ENCODE measurements at regions not wholly inside any gene's neighbourhood (a gene's known extent, or its start where the extent isn't known, plus 50 kb on each side); places are given as distances from the start of the nearest gene placed in this dataset.

DNA sequence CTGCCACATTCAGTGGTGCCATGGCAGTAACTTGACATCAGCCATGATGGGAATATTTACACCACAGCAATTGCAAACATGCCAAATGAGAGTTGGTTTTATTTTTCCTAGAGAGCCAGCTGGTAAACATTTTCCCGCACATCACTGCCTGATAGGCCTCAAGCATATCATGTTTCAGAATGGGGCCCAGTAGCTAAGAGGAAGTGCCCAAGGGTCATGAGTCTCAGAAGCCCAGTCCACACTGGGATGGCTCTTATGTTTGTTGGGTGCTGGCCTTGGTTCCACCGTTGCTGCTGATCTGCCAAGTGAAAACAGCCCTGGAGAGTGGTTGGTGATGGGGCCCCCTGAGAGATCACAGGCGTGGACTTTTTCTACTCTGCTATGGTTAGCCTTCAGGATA is 64.3 kb upstream of the NAV2 start:
- Histone ChIP-seq H3K4me3 (replicated peaks; ENCODE audit: insufficient read depth, low read length) (no peak overlapping the region), H3K27me3 (ENCODE audit: insufficient read depth, poor library complexity, severe bottlenecking) (no peaks in the 10 kb centered on the region), H3K27ac (replicated peaks) (no peak overlapping the region)
- TF ChIP-seq GABPA (IDR thresholded peaks at IDR 0.05; ENCODE audit: low read depth) (no peak), CTCF (IDR thresholded peaks at IDR 0.05; ENCODE audit: insufficient read depth, low read length) (no peak), SPI1 (IDR thresholded peaks at IDR 0.05; ENCODE audit: borderline replicate concordance, low read depth) (no peak), POLR2AphosphoS5 (IDR thresholded peaks at IDR 0.05; ENCODE audit: low read depth) (no peak)
- TF ChIP-seq, protein P1, sequence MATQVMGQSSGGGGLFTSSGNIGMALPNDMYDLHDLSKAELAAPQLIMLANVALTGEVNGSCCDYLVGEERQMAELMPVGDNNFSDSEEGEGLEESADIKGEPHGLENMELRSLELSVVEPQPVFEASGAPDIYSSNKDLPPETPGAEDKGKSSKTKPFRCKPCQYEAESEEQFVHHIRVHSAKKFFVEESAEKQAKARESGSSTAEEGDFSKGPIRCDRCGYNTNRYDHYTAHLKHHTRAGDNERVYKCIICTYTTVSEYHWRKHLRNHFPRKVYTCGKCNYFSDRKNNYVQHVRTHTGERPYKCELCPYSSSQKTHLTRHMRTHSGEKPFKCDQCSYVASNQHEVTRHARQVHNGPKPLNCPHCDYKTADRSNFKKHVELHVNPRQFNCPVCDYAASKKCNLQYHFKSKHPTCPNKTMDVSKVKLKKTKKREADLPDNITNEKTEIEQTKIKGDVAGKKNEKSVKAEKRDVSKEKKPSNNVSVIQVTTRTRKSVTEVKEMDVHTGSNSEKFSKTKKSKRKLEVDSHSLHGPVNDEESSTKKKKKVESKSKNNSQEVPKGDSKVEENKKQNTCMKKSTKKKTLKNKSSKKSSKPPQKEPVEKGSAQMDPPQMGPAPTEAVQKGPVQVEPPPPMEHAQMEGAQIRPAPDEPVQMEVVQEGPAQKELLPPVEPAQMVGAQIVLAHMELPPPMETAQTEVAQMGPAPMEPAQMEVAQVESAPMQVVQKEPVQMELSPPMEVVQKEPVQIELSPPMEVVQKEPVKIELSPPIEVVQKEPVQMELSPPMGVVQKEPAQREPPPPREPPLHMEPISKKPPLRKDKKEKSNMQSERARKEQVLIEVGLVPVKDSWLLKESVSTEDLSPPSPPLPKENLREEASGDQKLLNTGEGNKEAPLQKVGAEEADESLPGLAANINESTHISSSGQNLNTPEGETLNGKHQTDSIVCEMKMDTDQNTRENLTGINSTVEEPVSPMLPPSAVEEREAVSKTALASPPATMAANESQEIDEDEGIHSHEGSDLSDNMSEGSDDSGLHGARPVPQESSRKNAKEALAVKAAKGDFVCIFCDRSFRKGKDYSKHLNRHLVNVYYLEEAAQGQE (IDR thresholded peaks at IDR 0.05; ENCODE audit: insufficient replicate concordance, low read depth) = no peak
- DNase-seq (ENCODE audit: low read depth in 1 of 2, low spot score in 1 of 2) = no peak

DNA sequence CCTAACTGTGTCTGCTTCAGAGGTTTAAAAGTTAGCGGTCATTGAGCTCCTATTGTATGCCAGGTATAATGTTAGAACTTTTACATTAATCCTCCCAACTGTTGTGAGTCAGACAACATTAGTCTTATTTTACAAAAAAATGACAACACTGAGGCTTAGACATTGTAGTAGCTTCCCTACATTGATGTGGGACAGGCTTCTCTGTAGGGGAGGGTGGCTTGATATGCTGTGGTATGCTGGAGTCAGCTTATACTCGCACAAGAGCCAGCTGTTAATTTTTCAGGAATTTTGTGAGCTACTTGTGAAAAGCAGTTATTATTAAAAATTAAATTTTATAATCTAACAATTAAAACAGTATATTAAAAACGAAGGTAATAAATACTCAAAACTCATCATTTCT is 64.8 kb upstream of the NAV2 start:
- Histone ChIP-seq H3K4me3 (replicated peaks; ENCODE audit: insufficient read depth, low read length) (no peak overlapping the region), H3K27me3 (ENCODE audit: insufficient read depth, poor library complexity, severe bottlenecking) (no peaks in the 10 kb centered on the region), H3K27ac (replicated peaks) (no peak overlapping the region)
- DNase-seq (ENCODE audit: low read depth in 1 of 2, low spot score in 1 of 2) = no peak
- TF ChIP-seq, protein P1 (IDR thresholded peaks at IDR 0.05; ENCODE audit: insufficient replicate concordance, low read depth) = no peak
- TF ChIP-seq POLR2AphosphoS5 (IDR thresholded peaks at IDR 0.05; ENCODE audit: low read depth) (no peak), CTCF (IDR thresholded peaks at IDR 0.05; ENCODE audit: insufficient read depth, low read length) (no peak), SPI1 (IDR thresholded peaks at IDR 0.05; ENCODE audit: borderline replicate concordance, low read depth) (no peak), GABPA (IDR thresholded peaks at IDR 0.05; ENCODE audit: low read depth) (no peak)

GRCh38 chr11:19646921-19647320 is 65.7 kb upstream of the NAV2 start:
- H3K27me3 ChIP-seq (ENCODE audit: insufficient read depth, poor library complexity, severe bottlenecking) = no peaks in the 10 kb centered on the region
- no peak overlapping the region for H3K4me3 ChIP-seq (replicated peaks; ENCODE audit: insufficient read depth, low read length)
- no peak for DNase-seq (ENCODE audit: low read depth in 1 of 2, low spot score in 1 of 2)
- H3K27ac ChIP-seq (replicated peaks) = no peak overlapping the region
- TF ChIP-seq SPI1 (IDR thresholded peaks at IDR 0.05; ENCODE audit: borderline replicate concordance, low read depth) (no peak), CTCF (IDR thresholded peaks at IDR 0.05; ENCODE audit: insufficient read depth, low read length) (no peak)
- TF ChIP-seq, protein P1 (IDR thresholded peaks at IDR 0.05; ENCODE audit: insufficient replicate concordance, low read depth) = no peak

All from HL-60 (cell line).